Keratinocyte (primary cell): ENCODE measurements at regions not wholly inside any gene's neighbourhood (a gene's known extent, or its start where the extent isn't known, plus 50 kb on each side); places are given as distances from the start of the nearest gene placed in this dataset.

ENCODE experiments used
- CTCF ChIP-seq, 3 experiments: IDR thresholded peaks in 1 of 3; conservative IDR thresholded peaks in 1 of 3; optimal IDR thresholded peaks in 1 of 3; 2 replicates in 2 of 3; 3 replicates in 1 of 3; pipeline versions ENCODE3 to v1.5.1; 2011; ENCODE audit warnings: low read length in 3 of 3, mild to moderate bottlenecking in 3 of 3, moderate library complexity in 2 of 3, control low read depth in 1 of 3, inconsistent platforms in 1 of 3; ENCODE audit not compliant: insufficient read depth in 2 of 3; ENCODE audit errors: extremely low read depth in 1 of 3
- EZH2 ChIP-seq: IDR thresholded peaks from one replicate; pipeline ENCODE4 v1.6.1; 2012; ENCODE audit warnings: inconsistent platforms, mild to moderate bottlenecking, low read length, moderate library complexity

- no peak for TF ChIP-seq CTCF (optimal IDR thresholded peaks at IDR 0.05 in 1 of 3, IDR thresholded peaks at IDR 0.05 in 1 of 3, conservative IDR thresholded peaks at IDR 0.05 in 1 of 3; ENCODE audit: extremely low read depth in 1 of 3, insufficient read depth in 2 of 3, low read length in 3 of 3)
- TF ChIP-seq EZH2, result no peak
Measured at GRCh38 chr1:187794561-187794960, 965.8 kb downstream of the PLA2G4A start.
